NB4 (cell line): ENCODE measurements at regions not wholly inside any gene's neighbourhood (a gene's known extent, or its start where the extent isn't known, plus 50 kb on each side); places are given as distances from the start of the nearest gene placed in this dataset.

Source experiments
- MYC ChIP-seq: IDR thresholded peaks from 2 replicates; pipeline ENCODE4 v1.6.1; 2011; ENCODE audit warnings: low read depth, low read length
- POLR2A ChIP-seq: IDR thresholded peaks from 2 replicates; pipeline ENCODE4 v1.6.1; 2011; ENCODE audit warnings: mild to moderate bottlenecking; ENCODE audit not compliant: insufficient read length; ENCODE audit errors: extremely low read depth
- TF ChIP-seq, protein P1 (sequence below): IDR thresholded peaks from one replicate; pipeline ENCODE4 v1.5.1; 2012; ENCODE audit warnings: low read depth, low read length
- TF ChIP-seq, protein P2 (sequence below): IDR thresholded peaks from 2 replicates; pipeline ENCODE4 v1.6.1; 2011; ENCODE audit warnings: low read depth, low read length

DNA sequence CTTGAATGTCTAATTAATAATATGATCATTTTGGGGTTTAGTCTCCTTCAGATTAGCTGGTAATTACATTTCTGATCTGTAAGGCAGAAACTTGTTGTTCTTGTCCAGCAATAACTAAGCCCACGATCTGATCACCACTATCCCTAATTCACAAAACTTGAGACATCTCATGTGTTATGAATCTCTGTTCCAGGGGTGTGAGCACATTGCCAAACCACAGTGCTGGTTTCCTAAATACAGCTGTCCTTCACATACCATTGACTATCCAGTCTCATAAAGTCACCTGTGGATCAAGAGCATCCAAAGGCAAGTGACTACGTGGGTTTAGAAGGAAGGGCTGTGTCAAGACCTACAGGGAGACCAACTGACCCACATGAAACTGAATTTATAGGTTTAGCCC is 134.1 kb upstream of the PRLR start:
- TF ChIP-seq, protein P1, sequence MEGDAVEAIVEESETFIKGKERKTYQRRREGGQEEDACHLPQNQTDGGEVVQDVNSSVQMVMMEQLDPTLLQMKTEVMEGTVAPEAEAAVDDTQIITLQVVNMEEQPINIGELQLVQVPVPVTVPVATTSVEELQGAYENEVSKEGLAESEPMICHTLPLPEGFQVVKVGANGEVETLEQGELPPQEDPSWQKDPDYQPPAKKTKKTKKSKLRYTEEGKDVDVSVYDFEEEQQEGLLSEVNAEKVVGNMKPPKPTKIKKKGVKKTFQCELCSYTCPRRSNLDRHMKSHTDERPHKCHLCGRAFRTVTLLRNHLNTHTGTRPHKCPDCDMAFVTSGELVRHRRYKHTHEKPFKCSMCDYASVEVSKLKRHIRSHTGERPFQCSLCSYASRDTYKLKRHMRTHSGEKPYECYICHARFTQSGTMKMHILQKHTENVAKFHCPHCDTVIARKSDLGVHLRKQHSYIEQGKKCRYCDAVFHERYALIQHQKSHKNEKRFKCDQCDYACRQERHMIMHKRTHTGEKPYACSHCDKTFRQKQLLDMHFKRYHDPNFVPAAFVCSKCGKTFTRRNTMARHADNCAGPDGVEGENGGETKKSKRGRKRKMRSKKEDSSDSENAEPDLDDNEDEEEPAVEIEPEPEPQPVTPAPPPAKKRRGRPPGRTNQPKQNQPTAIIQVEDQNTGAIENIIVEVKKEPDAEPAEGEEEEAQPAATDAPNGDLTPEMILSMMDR: no peak
- no peak for TF ChIP-seq POLR2A
- TF ChIP-seq, protein P2, sequence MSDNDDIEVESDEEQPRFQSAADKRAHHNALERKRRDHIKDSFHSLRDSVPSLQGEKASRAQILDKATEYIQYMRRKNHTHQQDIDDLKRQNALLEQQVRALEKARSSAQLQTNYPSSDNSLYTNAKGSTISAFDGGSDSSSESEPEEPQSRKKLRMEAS: no peak
- TF ChIP-seq MYC: no peak
